ENCODE measurements at regions not wholly inside any gene's neighbourhood (a gene's known extent, or its start where the extent isn't known, plus 50 kb on each side); places are given as distances from the start of the nearest gene placed in this dataset.

- no peaks in the 10 kb centered on the region for H3K36me3 ChIP-seq
- H3K4me1 ChIP-seq: no peaks in the 10 kb centered on the region
- H3K27ac ChIP-seq: no peak overlapping the region
- H3K4me3 ChIP-seq: no peak overlapping the region
- TF ChIP-seq CTCF (IDR thresholded peaks at IDR 0.05): no peak
- H3K9me3 ChIP-seq: no peaks in the 10 kb centered on the region
- no peak for ATAC-seq
- intact Hi-C loops (cut with DNase I): no loop called here
- no peaks in the 10 kb centered on the region for H3K27me3 ChIP-seq (ENCODE audit: low read depth)
- DNase-seq: no peak
Measured at GRCh38 chr4:158065603-158066002, 107.2 kb downstream of the GASK1B start.

DNA sequence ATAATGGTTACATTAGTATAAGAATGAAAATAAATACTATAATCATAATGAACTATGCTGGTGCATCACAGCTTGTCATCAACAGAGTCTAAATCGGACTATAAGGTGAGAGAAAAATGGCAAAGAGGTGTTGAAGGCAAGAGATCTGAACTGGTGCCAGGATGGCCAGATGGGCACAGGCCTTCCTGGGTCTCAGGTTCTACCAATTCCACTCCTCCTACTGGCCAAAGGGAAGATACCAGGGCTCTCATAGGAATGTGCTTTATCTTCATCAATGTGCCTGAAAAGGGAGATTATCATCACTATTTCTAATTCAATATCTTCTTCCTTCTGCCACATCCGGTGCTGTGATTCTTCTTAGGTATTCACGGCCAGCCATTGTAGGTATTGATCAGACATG, 107.6 kb downstream of the GASK1B start:
- no peaks in the 10 kb centered on the region for H3K36me3 ChIP-seq
- no peak overlapping the region for H3K4me3 ChIP-seq
- TF ChIP-seq CTCF (IDR thresholded peaks at IDR 0.05): no peak

GRCh38 chr4:158056689-158057245, 116.1 kb downstream of the GASK1B start:
- Histone ChIP-seq H3K27ac (no peak overlapping the region), H3K9me3 (no peaks in the 10 kb centered on the region), H3K4me3 (no peak overlapping the region), H3K4me1 (no peaks in the 10 kb centered on the region), H3K27me3 (ENCODE audit: low read depth) (no peaks in the 10 kb centered on the region), H3K36me3 (no peaks in the 10 kb centered on the region)
- no peak for TF ChIP-seq CTCF (IDR thresholded peaks at IDR 0.05)
- no peak for ATAC-seq
- intact Hi-C loops (cut with DNase I): no loop called here
- DNase-seq: no peak

More for the DNA sequence above, 107.6 kb downstream of the GASK1B start:
- no peak overlapping the region for H3K27ac ChIP-seq
- intact Hi-C loops (cut with DNase I): no loop called here
- DNase-seq: no peak
- no peaks in the 10 kb centered on the region for H3K4me1 ChIP-seq
- ATAC-seq: no peak
- H3K9me3 ChIP-seq: no peaks in the 10 kb centered on the region
- no peaks in the 10 kb centered on the region for H3K27me3 ChIP-seq (ENCODE audit: low read depth)

DNA sequence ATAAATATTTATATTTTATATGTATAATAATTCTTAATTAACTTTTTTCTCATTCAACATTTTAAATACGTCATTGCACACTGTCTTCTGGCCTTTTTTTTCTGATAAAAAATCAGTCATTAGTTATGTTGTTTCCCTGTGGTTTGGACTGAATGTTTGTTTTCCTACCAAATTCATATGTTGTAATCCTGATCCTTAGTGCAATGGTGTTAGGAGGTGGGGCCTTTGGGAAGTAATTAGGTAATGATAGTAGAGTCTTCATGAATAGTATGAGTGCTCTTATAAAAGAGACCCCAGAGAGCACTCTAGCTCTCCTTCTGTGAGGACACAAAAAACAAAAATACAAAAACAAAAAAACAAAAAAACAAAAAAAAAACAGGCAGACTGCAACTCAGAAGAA, 117.2 kb downstream of the GASK1B start:
- Histone ChIP-seq H3K4me3 (no peak overlapping the region), H3K9me3 (no peaks in the 10 kb centered on the region), H3K4me1 (no peaks in the 10 kb centered on the region), H3K27me3 (ENCODE audit: low read depth) (no peaks in the 10 kb centered on the region), H3K27ac (no peak overlapping the region), H3K36me3 (no peaks in the 10 kb centered on the region)
- TF ChIP-seq CTCF (IDR thresholded peaks at IDR 0.05): no peak
- no peak for DNase-seq
- intact Hi-C loops (cut with DNase I): no loop called here
- no peak for ATAC-seq

- H3K36me3 ChIP-seq: no peaks in the 10 kb centered on the region
- DNase-seq (no peak), ATAC-seq (no peak)
- no peak overlapping the region for H3K27ac ChIP-seq
- no peak for TF ChIP-seq CTCF (IDR thresholded peaks at IDR 0.05)
- intact Hi-C loops (cut with DNase I): no loop called here
- no peaks in the 10 kb centered on the region for H3K27me3 ChIP-seq (ENCODE audit: low read depth)
- no peaks in the 10 kb centered on the region for H3K9me3 ChIP-seq
- H3K4me3 ChIP-seq: no peak overlapping the region
- H3K4me1 ChIP-seq: no peaks in the 10 kb centered on the region
Measured at GRCh38 chr4:158053801-158054200, 119.0 kb downstream of the GASK1B start.

GRCh38 chr4:158053086-158053485, 119.7 kb downstream of the GASK1B start:
- DNase-seq (no peak), ATAC-seq (no peak)
- no peak overlapping the region for H3K4me3 ChIP-seq
- H3K27ac ChIP-seq: no peak overlapping the region
- no peak for TF ChIP-seq CTCF (IDR thresholded peaks at IDR 0.05)
- no peaks in the 10 kb centered on the region for H3K36me3 ChIP-seq
- H3K4me1 ChIP-seq: no peaks in the 10 kb centered on the region
- H3K27me3 ChIP-seq (ENCODE audit: low read depth): no peaks in the 10 kb centered on the region
- H3K9me3 ChIP-seq: no peaks in the 10 kb centered on the region
- intact Hi-C loops (cut with DNase I): no loop called here
